NCI-H2196 treated with DMSO at 0.1 percent for 48 hours (cell line): ENCODE measurements at regions not wholly inside any gene's neighbourhood (a gene's known extent, or its start where the extent isn't known, plus 50 kb on each side); places are given as distances from the start of the nearest gene placed in this dataset.

Source experiments
- DNase-seq: peaks from one replicate; lab custom pipeline; 2025; ENCODE audit not compliant: unreplicated experiment; lab: John Stamatoyannopoulos, UW

- DNase-seq = no peak
Observed at GRCh38 chr2:8577573-8577972, 104.3 kb upstream of the ID2 start.

- no peak for DNase-seq
Observed at GRCh38 chr2:8578335-8579244, 103.3 kb upstream of the ID2 start.

GRCh38 chr2:8579485-8580085, 102.3 kb upstream of the ID2 start:
- DNase-seq = no peak

GRCh38 chr2:8580316-8581233, 101.3 kb upstream of the ID2 start:
- no peak for DNase-seq

GRCh38 chr2:8581234-8581561, 100.7 kb upstream of the ID2 start:
- peak; percentile 66 for DNase-seq

GRCh38 chr2:8581601-8582041, 100.2 kb upstream of the ID2 start:
- no peak for DNase-seq

- DNase-seq = no peak
Observed at GRCh38 chr2:8582191-8582590, 99.7 kb upstream of the ID2 start.

GRCh38 chr2:8582651-8583399, 99.0 kb upstream of the ID2 start:
- DNase-seq = no peak

- DNase-seq = peak; percentile 92
Observed at GRCh38 chr2:8583400-8584173, 98.3 kb upstream of the ID2 start.

- DNase-seq = no peak
Observed at GRCh38 chr2:8584174-8585066, 97.4 kb upstream of the ID2 start.

GRCh38 chr2:8586457-8587051, 95.3 kb upstream of the ID2 start:
- no peak for DNase-seq

- DNase-seq = no peak
Observed at GRCh38 chr2:8587251-8587791, 94.5 kb upstream of the ID2 start.

- DNase-seq = no peak
Observed at GRCh38 chr2:8587920-8588830, 93.7 kb upstream of the ID2 start.

GRCh38 chr2:8588831-8589191, 93.0 kb upstream of the ID2 start:
- DNase-seq = no peak

GRCh38 chr2:8589721-8590120, 92.1 kb upstream of the ID2 start:
- DNase-seq = no peak

GRCh38 chr2:8590938-8591337, 90.9 kb upstream of the ID2 start:
- no peak for DNase-seq

GRCh38 chr2:8592736-8593135, 89.1 kb upstream of the ID2 start:
- DNase-seq = no peak
